B cell (primary cell): ENCODE measurements at regions not wholly inside any gene's neighbourhood (a gene's known extent, or its start where the extent isn't known, plus 50 kb on each side); places are given as distances from the start of the nearest gene placed in this dataset.

Experiments
- ATAC-seq: fragments of 200-7000 bp; cut with Tn5 transposase; one replicate; pipeline ENCODE4 v1.10.0; 2021; ENCODE audit warnings: low read depth, mild to moderate bottlenecking, moderate number of reproducible peaks, moderate library complexity
- CTCF ChIA-PET: fragments of 350-600 bp; sonication (Branson Sonifier 250); formaldehyde crosslinking; loops from one replicate; lab custom pipeline; 2021; ENCODE audit warnings: antibody characterized with exemption, inconsistent platforms; lab: Charles Lee
- POLR2A ChIA-PET: fragments of 350-600 bp; sonication (Branson Sonifier 250); formaldehyde crosslinking; loops from one replicate; lab custom pipeline; 2021; ENCODE audit warnings: antibody characterized with exemption; lab: Charles Lee
- DNase-seq: peaks from one replicate; pipeline ENCODE4 v3.0.0; 2013
- H2AFZ ChIP-seq: 2 replicates; pipeline ENCODE4 v1.6.1; 2012; ENCODE audit warnings: mild to moderate bottlenecking, low read depth, low read length; ENCODE audit not compliant: insufficient read depth, poor library complexity, severe bottlenecking
- H3K27ac ChIP-seq, 2 donors: 1 replicate in 1 of 2; 2 replicates in 1 of 2; pipeline ENCODE4 v1.5.1; 2012 to 2013; ENCODE audit warnings: low read length in 2 of 2, mild to moderate bottlenecking in 2 of 2, moderate library complexity in 1 of 2
- H3K27me3 ChIP-seq, 4 experiments: fragments of 200-600 bp in 1 of 4; sonication (generic) in 1 of 4; replicated peaks in 1 of 4; 1 replicate in 2 of 4; 2 replicates in 2 of 4; pipeline versions ENCODE4 v1.6.1 to v1.7.0; 2013 to 2016; ENCODE audit warnings: low read length in 3 of 4, mild to moderate bottlenecking in 2 of 4, mixed read lengths in 1 of 4, moderate library complexity in 1 of 4; ENCODE audit not compliant: insufficient read depth in 4 of 4, control insufficient read depth in 3 of 4; ENCODE audit errors: control extremely low read depth in 1 of 4
- H3K36me3 ChIP-seq, 2 experiments: replicated peaks in 1 of 2; 1 replicate in 1 of 2; 2 replicates in 1 of 2; pipeline versions ENCODE4 v1.6.1 to v1.7.1; 2013; ENCODE audit warnings: low read length in 1 of 2; ENCODE audit not compliant: insufficient read depth in 2 of 2, control insufficient read depth in 1 of 2; ENCODE audit errors: control extremely low read depth in 1 of 2, extremely low read depth in 1 of 2
- H3K4me1 ChIP-seq, 2 donors: fragments of 200-600 bp in 1 of 2; sonication (generic) in 1 of 2; 1 replicate in 1 of 2; 2 replicates in 1 of 2; pipeline versions ENCODE4 v1.5.1 to v1.6.1; 2013 to 2017; ENCODE audit warnings: low read length in 2 of 2; ENCODE audit not compliant: control insufficient read depth in 2 of 2, insufficient read depth in 2 of 2
- H3K4me2 ChIP-seq: replicated peaks from 2 replicates; pipeline ENCODE3; 2012; ENCODE audit warnings: mild to moderate bottlenecking, low read depth, low read length; ENCODE audit not compliant: poor library complexity, severe bottlenecking
- H3K4me3 ChIP-seq, 5 experiments: fragments of 200-600 bp in 1 of 5; sonication (generic) in 1 of 5; 1 replicate in 3 of 5; 2 replicates in 2 of 5; pipeline versions ENCODE4 v1.5.1 to v1.7.0; 2011 to 2016; ENCODE audit warnings: low read length in 4 of 5, mild to moderate bottlenecking in 4 of 5, low read depth in 2 of 5, control low read depth in 1 of 5, moderate library complexity in 1 of 5; ENCODE audit not compliant: insufficient read depth in 1 of 5; ENCODE audit errors: control extremely low read depth in 1 of 5, extremely low read depth in 1 of 5
- H3K79me2 ChIP-seq: fragments of 200-600 bp; sonication (generic); one replicate; pipeline ENCODE4 v1.6.0; 2016; ENCODE audit warnings: low read length; ENCODE audit not compliant: control insufficient read depth, insufficient read depth
- H3K9ac ChIP-seq: fragments of 200-600 bp; sonication (generic); 2 replicates; pipeline ENCODE4 v1.6.1; 2017; ENCODE audit warnings: mild to moderate bottlenecking, low read length, moderate library complexity
- H3K9me3 ChIP-seq, 3 donors: one replicate each; pipeline versions ENCODE4 v1.6.1 to v1.7.1; 2013; ENCODE audit warnings: low read length in 2 of 3; ENCODE audit not compliant: control insufficient read depth in 2 of 3, insufficient read depth in 1 of 3; ENCODE audit errors: control extremely low read depth in 1 of 3
- H4K20me1 ChIP-seq: 2 replicates; pipeline ENCODE4 v1.6.0; 2012; ENCODE audit warnings: mild to moderate bottlenecking, low read length; ENCODE audit not compliant: insufficient read depth, control insufficient read depth, poor library complexity, severe bottlenecking
- H3K27ac Mint-ChIP-seq: one replicate; pipeline ENCODE4 v1.8.0; 2021; ENCODE audit warnings: mixed read lengths
- H3K27me3 Mint-ChIP-seq: one replicate; pipeline ENCODE4 v1.8.0; 2021; ENCODE audit warnings: mixed read lengths
- H3K4me1 Mint-ChIP-seq: one replicate; pipeline ENCODE4 v1.8.0; 2021; ENCODE audit warnings: mixed read lengths
- H3K4me3 Mint-ChIP-seq: one replicate; pipeline ENCODE4 v1.8.0; 2021; ENCODE audit warnings: mixed read lengths
- H3K9me3 Mint-ChIP-seq: one replicate; pipeline ENCODE4 v1.8.0; 2022; ENCODE audit warnings: mixed read lengths; ENCODE audit not compliant: insufficient read depth
- EZH2 ChIP-seq: IDR thresholded peaks from 2 replicates; pipeline ENCODE4 v1.6.1; 2012; ENCODE audit warnings: borderline replicate concordance, low read depth, mild to moderate bottlenecking, moderate library complexity, low read length; ENCODE audit not compliant: insufficient read depth, poor library complexity, severe bottlenecking
- WGBS: methylation state at CpG from one replicate; pipeline ENCODE4 v1.1.5; 2013; ENCODE audit warnings: missing lambda C conversion rate; ENCODE audit not compliant: insufficient coverage; 5-methylcytosine and 5-hydroxymethylcytosine counted together
- intact Hi-C: fragments of 100-400 bp; cut with micrococcal nuclease; formaldehyde crosslinking; loops from one replicate; pipeline ENCODE4 v1.10.0; 2022
- TF ChIP-seq, protein P1 (sequence below): fragments of 200-600 bp; IDR thresholded peaks from one replicate; pipeline ENCODE4 v1.8.0; 2022; ENCODE audit warnings: antibody characterized with exemption, mild to moderate bottlenecking

DNA sequence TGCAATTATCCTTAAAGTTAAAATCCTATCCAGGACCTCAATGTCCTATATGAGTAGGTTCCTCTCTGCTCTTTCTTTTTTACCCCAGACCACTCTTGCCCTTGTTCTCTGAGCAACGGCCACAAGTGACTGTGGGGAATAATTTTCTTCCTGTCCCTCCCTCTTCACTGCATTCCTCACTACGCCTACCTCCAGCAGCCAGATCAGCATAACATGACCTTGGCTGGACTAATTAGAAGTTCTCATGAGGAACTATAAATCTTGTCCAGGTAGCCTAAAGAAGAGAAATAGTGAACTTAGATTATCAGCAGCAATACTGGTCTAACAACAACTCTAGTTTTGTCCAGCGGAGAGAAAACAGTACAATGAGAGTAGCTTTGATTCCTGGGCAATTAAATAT is 643.8 kb upstream of the KLHL29 start:
- no CpG with 5 or more reads among the region's 3 CpGs for WGBS
- intact Hi-C loops = no loop called here
- ATAC-seq (no peak), DNase-seq (no peak)
- Histone ChIP-seq H3K9me3 (no peaks in the 10 kb centered on the region), H3K27ac (no peak overlapping the region), H2AFZ (no peak overlapping the region), H3K4me3 (no peak overlapping the region), H3K4me2 (no peak overlapping the region), H4K20me1 (no peaks in the 10 kb centered on the region), H3K79me2 (no peaks in the 10 kb centered on the region), H3K27me3 (no peaks in the 10 kb centered on the region), H3K4me1 (no peaks in the 10 kb centered on the region), H3K36me3 (no peaks in the 10 kb centered on the region), H3K9ac (no peak overlapping the region)
- H3K4me3 Mint-ChIP-seq = no peak overlapping the region
- TF ChIP-seq, protein P1, sequence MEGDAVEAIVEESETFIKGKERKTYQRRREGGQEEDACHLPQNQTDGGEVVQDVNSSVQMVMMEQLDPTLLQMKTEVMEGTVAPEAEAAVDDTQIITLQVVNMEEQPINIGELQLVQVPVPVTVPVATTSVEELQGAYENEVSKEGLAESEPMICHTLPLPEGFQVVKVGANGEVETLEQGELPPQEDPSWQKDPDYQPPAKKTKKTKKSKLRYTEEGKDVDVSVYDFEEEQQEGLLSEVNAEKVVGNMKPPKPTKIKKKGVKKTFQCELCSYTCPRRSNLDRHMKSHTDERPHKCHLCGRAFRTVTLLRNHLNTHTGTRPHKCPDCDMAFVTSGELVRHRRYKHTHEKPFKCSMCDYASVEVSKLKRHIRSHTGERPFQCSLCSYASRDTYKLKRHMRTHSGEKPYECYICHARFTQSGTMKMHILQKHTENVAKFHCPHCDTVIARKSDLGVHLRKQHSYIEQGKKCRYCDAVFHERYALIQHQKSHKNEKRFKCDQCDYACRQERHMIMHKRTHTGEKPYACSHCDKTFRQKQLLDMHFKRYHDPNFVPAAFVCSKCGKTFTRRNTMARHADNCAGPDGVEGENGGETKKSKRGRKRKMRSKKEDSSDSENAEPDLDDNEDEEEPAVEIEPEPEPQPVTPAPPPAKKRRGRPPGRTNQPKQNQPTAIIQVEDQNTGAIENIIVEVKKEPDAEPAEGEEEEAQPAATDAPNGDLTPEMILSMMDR = no peak
- no peak for TF ChIP-seq EZH2
- H3K27me3 Mint-ChIP-seq = no peaks in the 10 kb centered on the region
- ChIA-PET CTCF (no interaction called here), POLR2A (no interaction called here)
- H3K4me1 Mint-ChIP-seq = no peaks in the 10 kb centered on the region
- H3K27ac Mint-ChIP-seq = no peak overlapping the region
- H3K9me3 Mint-ChIP-seq = no peaks in the 10 kb centered on the region

DNA sequence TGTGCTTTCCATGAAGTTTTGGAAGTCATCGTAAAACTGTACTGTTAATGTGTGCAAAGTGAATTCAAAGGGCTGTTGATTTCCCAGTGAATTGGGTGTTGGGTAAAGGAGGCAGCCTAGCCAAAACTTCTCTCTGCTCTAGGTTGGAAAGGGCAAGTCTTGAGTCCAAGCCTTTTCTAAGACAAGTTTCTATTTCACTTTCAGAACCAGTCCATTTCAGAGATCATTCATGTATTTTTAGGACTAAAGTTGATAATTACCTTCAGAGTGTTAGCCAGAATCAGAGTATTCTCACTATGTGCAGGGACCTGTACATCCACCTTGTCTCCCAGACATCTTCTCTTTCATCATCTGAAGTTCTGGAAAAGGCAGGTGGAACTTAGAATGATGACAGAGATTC is 636.1 kb upstream of the KLHL29 start:
- H3K27me3 ChIP-seq = no peaks in the 10 kb centered on the region
- intact Hi-C loops = no loop called here
- no peak overlapping the region for H3K27ac ChIP-seq
- H3K4me3 Mint-ChIP-seq = no peak overlapping the region
- no peaks in the 10 kb centered on the region for H3K27me3 Mint-ChIP-seq
- H3K4me1 Mint-ChIP-seq = no peaks in the 10 kb centered on the region
- DNase-seq = no peak
- no peaks in the 10 kb centered on the region for H3K79me2 ChIP-seq
- POLR2A ChIA-PET = no interaction called here
- H3K36me3 ChIP-seq = no peaks in the 10 kb centered on the region
- TF ChIP-seq, protein P1 = no peak
- no peak for TF ChIP-seq EZH2
- H3K4me3 ChIP-seq = no peak overlapping the region
- H3K9me3 Mint-ChIP-seq = no peaks in the 10 kb centered on the region
- ATAC-seq = no peak
- no peak overlapping the region for H3K4me2 ChIP-seq
- CTCF ChIA-PET = no interaction called here
- no peaks in the 10 kb centered on the region for H4K20me1 ChIP-seq
- H3K9ac ChIP-seq = no peak overlapping the region
- no peak overlapping the region for H2AFZ ChIP-seq
- H3K27ac Mint-ChIP-seq = no peak overlapping the region
- H3K4me1 ChIP-seq = no peaks in the 10 kb centered on the region
- WGBS = no CpG with 5 or more reads among the region's 1 CpG
- H3K9me3 ChIP-seq = peaks cover 0 to 6% (median 0%) of the 10 kb centered on the region in 3 donors
